Neural cell (in vitro differentiated cells): ENCODE measurements at regions not wholly inside any gene's neighbourhood (a gene's known extent, or its start where the extent isn't known, plus 50 kb on each side); places are given as distances from the start of the nearest gene placed in this dataset.

Experiments
- H2AFZ ChIP-seq: fragments of 200-600, 300-800 bp; sonication (generic), shearing (Covaris generic); 2 replicates; pipeline ENCODE4 v1.6.0; 2014; ENCODE audit warnings: low read depth, mild to moderate bottlenecking, antibody characterized with exemption, low read length, moderate library complexity
- H3F3A ChIP-seq: fragments of 200-600 bp; shearing (Covaris generic); 2 replicates; pipeline ENCODE4 v1.6.1; 2016; ENCODE audit warnings: mild to moderate bottlenecking, moderate library complexity, mixed read lengths, antibody characterized with exemption, low read length; ENCODE audit not compliant: insufficient read depth, poor library complexity, severe bottlenecking
- H3K27ac ChIP-seq: fragments of 200-600, 300-800 bp; sonication (generic), shearing (Covaris generic); 2 replicates; pipeline ENCODE4 v1.5.1; 2014; ENCODE audit warnings: mild to moderate bottlenecking, low read length, moderate library complexity
- H3K27me3 ChIP-seq: fragments of 300-800, 200-600 bp; sonication (generic), shearing (Covaris generic); 2 replicates; pipeline ENCODE4 v1.6.0; 2014; ENCODE audit warnings: mild to moderate bottlenecking, low read depth, low read length, moderate library complexity; ENCODE audit not compliant: insufficient read depth
- H3K36me3 ChIP-seq: fragments of 300-800, 200-600 bp; sonication (generic), shearing (Covaris generic); 2 replicates; pipeline ENCODE4 v1.5.1; 2014; ENCODE audit warnings: mild to moderate bottlenecking, antibody characterized with exemption, low read length, moderate library complexity; ENCODE audit not compliant: insufficient read depth
- H3K4me2 ChIP-seq: fragments of 300-800, 200-600 bp; sonication (generic), shearing (Covaris generic); 2 replicates; pipeline ENCODE4 v1.6.0; 2014; ENCODE audit warnings: mild to moderate bottlenecking, low read length
- H3K4me3 ChIP-seq: fragments of 300-800, 200-600 bp; sonication (generic), shearing (Covaris generic); 2 replicates; pipeline ENCODE4 v1.5.1; 2014; ENCODE audit warnings: mild to moderate bottlenecking, low read length, moderate library complexity
- H3K79me2 ChIP-seq: fragments of 200-600 bp; shearing (Covaris generic); replicated peaks from 2 replicates; pipeline ENCODE4 v1.6.0; 2014; ENCODE audit warnings: mild to moderate bottlenecking, low read length, moderate library complexity; ENCODE audit not compliant: insufficient read depth
- H3K9ac ChIP-seq: fragments of 300-800, 200-600 bp; sonication (generic), shearing (Covaris generic); 2 replicates; pipeline ENCODE4 v1.6.1; 2016; ENCODE audit warnings: mild to moderate bottlenecking, low read length, mixed read lengths
- H3K9me2 ChIP-seq: fragments of 200-600 bp; shearing (Covaris generic); 2 replicates; pipeline ENCODE4 v1.6.1; 2016; ENCODE audit warnings: mild to moderate bottlenecking, low read length, mixed read lengths; ENCODE audit not compliant: insufficient read depth
- H3K9me3 ChIP-seq: fragments of 200-600, 300-800 bp; sonication (generic), shearing (Covaris generic); 2 replicates; pipeline ENCODE4 v1.6.1; 2016; ENCODE audit warnings: mild to moderate bottlenecking, mixed run types, low read length, moderate library complexity, mixed read lengths
- H4K20me1 ChIP-seq: fragments of 200-600 bp; shearing (Covaris generic); 2 replicates; pipeline ENCODE4 v1.6.1; 2016; ENCODE audit warnings: mild to moderate bottlenecking, mixed run types; ENCODE audit not compliant: insufficient read depth
- EP300 ChIP-seq: fragments of 450-650 bp; conservative IDR thresholded peaks from 2 replicates; pipeline ENCODE4 v1.6.1; 2014; ENCODE audit warnings: antibody characterized with exemption, mild to moderate bottlenecking, moderate library complexity; ENCODE audit not compliant: poor library complexity, severe bottlenecking
- EZH2 ChIP-seq: fragments of 200-600, 300-800 bp; shearing (Covaris generic), sonication (generic); IDR thresholded peaks from 2 replicates; pipeline ENCODE4 v1.6.1; 2014; ENCODE audit warnings: antibody characterized with exemption, low read length, borderline replicate concordance, mild to moderate bottlenecking; ENCODE audit not compliant: insufficient read depth, poor library complexity, severe bottlenecking
- MXI1 ChIP-seq: fragments of 450-650 bp; conservative IDR thresholded peaks from 2 replicates; pipeline ENCODE4 v1.6.1; 2014; ENCODE audit warnings: antibody characterized with exemption, mild to moderate bottlenecking; ENCODE audit not compliant: poor library complexity, severe bottlenecking
- POLR2AphosphoS5 ChIP-seq: IDR thresholded peaks from 2 replicates; pipeline ENCODE4 v1.6.1; 2012
- RAD21 ChIP-seq: fragments of 450-650 bp; conservative IDR thresholded peaks from 2 replicates; pipeline ENCODE4 v1.6.1; 2014; ENCODE audit warnings: antibody characterized with exemption, mild to moderate bottlenecking, moderate library complexity
- SMC3 ChIP-seq: fragments of 450-650 bp; conservative IDR thresholded peaks from 2 replicates; pipeline ENCODE4 v1.6.1; 2014; ENCODE audit warnings: antibody characterized with exemption, mild to moderate bottlenecking, moderate library complexity; ENCODE audit not compliant: poor library complexity
- TAF1 ChIP-seq: IDR thresholded peaks from 2 replicates; pipeline ENCODE4 v1.6.1; 2012; ENCODE audit warnings: low read depth
- TF ChIP-seq, protein P1 (sequence below): IDR thresholded peaks from 2 replicates; pipeline ENCODE4 v1.6.1; 2012; ENCODE audit warnings: borderline replicate concordance
- TF ChIP-seq, protein P2 (sequence below): fragments of 450-650 bp; IDR thresholded peaks from 2 replicates; pipeline ENCODE4 v1.5.1; 2014; ENCODE audit warnings: antibody characterized with exemption, mild to moderate bottlenecking, moderate library complexity; ENCODE audit not compliant: poor library complexity, severe bottlenecking

DNA sequence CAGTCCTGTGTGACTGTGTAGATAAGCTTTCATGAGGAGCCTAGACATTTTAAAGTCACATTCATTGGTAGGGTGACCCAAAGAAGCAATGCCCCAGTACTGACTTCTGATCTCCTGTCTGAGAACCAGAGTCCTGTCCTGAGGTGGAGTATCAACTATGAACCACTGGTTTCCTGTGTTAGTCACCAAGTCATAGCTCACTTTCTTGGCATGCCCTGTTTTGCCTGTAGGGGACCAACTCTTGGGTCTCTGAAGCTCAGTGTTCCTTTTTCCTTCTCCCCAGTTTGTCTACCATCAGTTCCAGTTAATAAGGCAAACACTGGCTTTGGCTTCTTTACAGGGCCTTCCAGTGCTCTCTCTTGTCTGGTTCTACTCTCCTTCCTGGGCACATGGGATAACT lies 97.4 kb downstream of the C12orf75 start:
- Histone ChIP-seq H3K9me3 (no peaks in the 10 kb centered on the region), H3K9me2 (no peaks in the 10 kb centered on the region), H3K9ac (no peak overlapping the region), H3K36me3 (no peaks in the 10 kb centered on the region), H4K20me1 (no peaks in the 10 kb centered on the region), H2AFZ (no peak overlapping the region), H3K27ac (no peak overlapping the region), H3K27me3 (no peaks in the 10 kb centered on the region), H3K4me3 (no peak overlapping the region), H3K79me2 (no peaks in the 10 kb centered on the region), H3F3A (no peaks in the 10 kb centered on the region), H3K4me2 (no peak overlapping the region)
- TF ChIP-seq EZH2 = no peak
- no peak for TF ChIP-seq SMC3
- TF ChIP-seq EP300 = no peak
- no peak for TF ChIP-seq TAF1
- TF ChIP-seq, protein P1, sequence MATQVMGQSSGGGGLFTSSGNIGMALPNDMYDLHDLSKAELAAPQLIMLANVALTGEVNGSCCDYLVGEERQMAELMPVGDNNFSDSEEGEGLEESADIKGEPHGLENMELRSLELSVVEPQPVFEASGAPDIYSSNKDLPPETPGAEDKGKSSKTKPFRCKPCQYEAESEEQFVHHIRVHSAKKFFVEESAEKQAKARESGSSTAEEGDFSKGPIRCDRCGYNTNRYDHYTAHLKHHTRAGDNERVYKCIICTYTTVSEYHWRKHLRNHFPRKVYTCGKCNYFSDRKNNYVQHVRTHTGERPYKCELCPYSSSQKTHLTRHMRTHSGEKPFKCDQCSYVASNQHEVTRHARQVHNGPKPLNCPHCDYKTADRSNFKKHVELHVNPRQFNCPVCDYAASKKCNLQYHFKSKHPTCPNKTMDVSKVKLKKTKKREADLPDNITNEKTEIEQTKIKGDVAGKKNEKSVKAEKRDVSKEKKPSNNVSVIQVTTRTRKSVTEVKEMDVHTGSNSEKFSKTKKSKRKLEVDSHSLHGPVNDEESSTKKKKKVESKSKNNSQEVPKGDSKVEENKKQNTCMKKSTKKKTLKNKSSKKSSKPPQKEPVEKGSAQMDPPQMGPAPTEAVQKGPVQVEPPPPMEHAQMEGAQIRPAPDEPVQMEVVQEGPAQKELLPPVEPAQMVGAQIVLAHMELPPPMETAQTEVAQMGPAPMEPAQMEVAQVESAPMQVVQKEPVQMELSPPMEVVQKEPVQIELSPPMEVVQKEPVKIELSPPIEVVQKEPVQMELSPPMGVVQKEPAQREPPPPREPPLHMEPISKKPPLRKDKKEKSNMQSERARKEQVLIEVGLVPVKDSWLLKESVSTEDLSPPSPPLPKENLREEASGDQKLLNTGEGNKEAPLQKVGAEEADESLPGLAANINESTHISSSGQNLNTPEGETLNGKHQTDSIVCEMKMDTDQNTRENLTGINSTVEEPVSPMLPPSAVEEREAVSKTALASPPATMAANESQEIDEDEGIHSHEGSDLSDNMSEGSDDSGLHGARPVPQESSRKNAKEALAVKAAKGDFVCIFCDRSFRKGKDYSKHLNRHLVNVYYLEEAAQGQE = no peak
- TF ChIP-seq MXI1 = no peak
- TF ChIP-seq POLR2AphosphoS5 = no peak
- TF ChIP-seq, protein P2, sequence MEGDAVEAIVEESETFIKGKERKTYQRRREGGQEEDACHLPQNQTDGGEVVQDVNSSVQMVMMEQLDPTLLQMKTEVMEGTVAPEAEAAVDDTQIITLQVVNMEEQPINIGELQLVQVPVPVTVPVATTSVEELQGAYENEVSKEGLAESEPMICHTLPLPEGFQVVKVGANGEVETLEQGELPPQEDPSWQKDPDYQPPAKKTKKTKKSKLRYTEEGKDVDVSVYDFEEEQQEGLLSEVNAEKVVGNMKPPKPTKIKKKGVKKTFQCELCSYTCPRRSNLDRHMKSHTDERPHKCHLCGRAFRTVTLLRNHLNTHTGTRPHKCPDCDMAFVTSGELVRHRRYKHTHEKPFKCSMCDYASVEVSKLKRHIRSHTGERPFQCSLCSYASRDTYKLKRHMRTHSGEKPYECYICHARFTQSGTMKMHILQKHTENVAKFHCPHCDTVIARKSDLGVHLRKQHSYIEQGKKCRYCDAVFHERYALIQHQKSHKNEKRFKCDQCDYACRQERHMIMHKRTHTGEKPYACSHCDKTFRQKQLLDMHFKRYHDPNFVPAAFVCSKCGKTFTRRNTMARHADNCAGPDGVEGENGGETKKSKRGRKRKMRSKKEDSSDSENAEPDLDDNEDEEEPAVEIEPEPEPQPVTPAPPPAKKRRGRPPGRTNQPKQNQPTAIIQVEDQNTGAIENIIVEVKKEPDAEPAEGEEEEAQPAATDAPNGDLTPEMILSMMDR = no peak
- no peak for TF ChIP-seq RAD21

DNA sequence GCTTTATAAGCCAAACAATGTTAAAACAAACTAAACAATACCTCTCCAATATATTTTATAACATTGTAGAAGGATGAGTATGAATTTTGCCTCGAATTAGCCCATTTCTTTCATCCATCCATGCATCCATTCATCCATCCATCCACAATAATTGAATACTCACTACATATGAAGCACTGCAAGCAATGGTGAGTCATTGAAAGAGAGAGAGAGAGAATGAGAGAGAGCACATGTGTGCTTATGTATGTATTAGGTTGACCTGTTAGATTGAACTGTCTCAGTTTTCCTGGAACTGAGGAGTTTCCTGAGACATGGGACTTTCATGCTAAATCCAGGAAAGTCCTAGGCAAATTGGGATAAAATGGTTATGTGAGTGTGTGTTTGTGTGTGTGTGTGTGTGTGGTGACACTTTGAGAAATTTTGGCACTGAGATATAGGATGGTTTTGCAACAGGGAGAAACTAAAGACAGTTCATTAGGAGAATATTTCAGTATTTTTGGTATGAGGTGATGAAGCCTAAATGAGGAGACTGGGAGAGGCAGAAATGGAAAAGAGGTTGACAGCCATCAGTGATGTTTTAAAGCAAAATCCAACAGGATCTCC lies 98.4 kb downstream of the C12orf75 start:
- Histone ChIP-seq H2AFZ (no peak overlapping the region), H3K27ac (no peak overlapping the region), H3K36me3 (no peaks in the 10 kb centered on the region), H3K9me2 (no peaks in the 10 kb centered on the region), H3K4me3 (no peak overlapping the region), H3K27me3 (no peaks in the 10 kb centered on the region), H3K9me3 (no peaks in the 10 kb centered on the region), H3K4me2 (no peak overlapping the region), H3F3A (no peaks in the 10 kb centered on the region), H3K79me2 (no peaks in the 10 kb centered on the region), H4K20me1 (no peaks in the 10 kb centered on the region), H3K9ac (no peak overlapping the region)
- no peak for TF ChIP-seq EZH2
- no peak for TF ChIP-seq RAD21
- TF ChIP-seq SMC3 = no peak
- TF ChIP-seq POLR2AphosphoS5 = no peak
- TF ChIP-seq, protein P1 = no peak
- no peak for TF ChIP-seq EP300
